Mammary epithelial cell (primary cell): ENCODE measurements at regions not wholly inside any gene's neighbourhood (a gene's known extent, or its start where the extent isn't known, plus 50 kb on each side); places are given as distances from the start of the nearest gene placed in this dataset.

Experiments used
- CTCF ChIP-seq, 2 donors: IDR thresholded peaks in 1 of 2; conservative IDR thresholded peaks in 1 of 2; 2 replicates each; pipeline ENCODE4 v1.5.1; 2011 to 2012; ENCODE audit warnings: inconsistent platforms in 2 of 2, low read length in 2 of 2, mild to moderate bottlenecking in 2 of 2, control low read depth in 1 of 2, low read depth in 1 of 2; ENCODE audit not compliant: insufficient read depth in 1 of 2; ENCODE audit errors: extremely low read depth in 1 of 2
- EZH2 ChIP-seq: IDR thresholded peaks from 2 replicates; pipeline ENCODE4 v1.6.1; 2012; ENCODE audit warnings: low read length, inconsistent platforms, borderline replicate concordance

DNA sequence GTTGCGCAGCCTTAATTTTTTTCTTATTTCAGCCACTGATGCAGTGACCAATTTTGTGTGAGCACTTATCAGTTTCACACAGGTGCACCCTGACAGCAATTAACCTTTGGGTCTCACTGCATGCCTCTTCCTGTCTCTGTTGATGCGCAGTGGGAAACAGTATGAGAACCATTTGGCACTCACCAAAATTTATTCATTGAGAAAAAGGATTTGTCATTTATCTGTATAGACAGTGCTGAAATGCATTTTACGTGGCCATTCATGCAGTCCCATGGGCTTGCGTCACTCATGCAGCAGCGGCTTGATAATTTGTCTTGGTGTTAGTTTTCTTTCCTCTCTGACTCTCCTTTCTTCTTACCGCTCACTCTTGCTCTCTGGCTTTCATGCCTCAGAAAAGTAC is 157.5 kb downstream of the C12orf75 start:
- no peak for TF ChIP-seq CTCF (conservative IDR thresholded peaks at IDR 0.05 in 1 of 2, IDR thresholded peaks at IDR 0.05 in 1 of 2; ENCODE audit: extremely low read depth in 1 of 2, insufficient read depth in 1 of 2, low read depth in 1 of 2, low read length in 2 of 2)
- no peak for TF ChIP-seq EZH2
